ENCODE measurements at regions not wholly inside any gene's neighbourhood (a gene's known extent, or its start where the extent isn't known, plus 50 kb on each side); places are given as distances from the start of the nearest gene placed in this dataset.

DNA sequence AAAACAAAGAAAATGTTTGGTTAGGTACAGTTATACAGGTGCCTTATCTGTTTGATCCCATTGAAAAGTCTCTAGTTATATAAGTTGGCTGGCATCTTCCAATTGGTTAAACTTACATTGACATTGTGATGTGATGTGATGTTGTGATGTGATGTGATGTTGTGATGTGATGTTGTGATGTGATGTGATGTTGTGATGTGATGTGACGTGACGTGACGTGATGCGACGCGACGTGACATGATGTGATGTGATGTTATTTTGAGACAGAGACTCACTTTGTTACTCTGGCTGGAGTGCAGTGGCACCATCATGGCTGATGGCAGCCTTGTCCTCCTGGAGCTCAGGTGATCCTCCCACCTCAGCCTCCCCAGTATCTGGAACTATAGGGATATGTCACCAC, 507.6 kb downstream of the HAO1 start:
- no peak for DNase-seq (ENCODE audit: low spot score)
- 98% methylated on average over 7 of the region's 7 CpGs for WGBS
- H3K4me3 ChIP-seq (ENCODE audit: low read depth in 1 of 3, low read length in 3 of 3): no peak overlapping the region
- H3K9me3 ChIP-seq (ENCODE audit: control insufficient read depth in 4 of 4, low read length in 3 of 4): no peaks in the 10 kb centered on the region
- H3K4me1 ChIP-seq (ENCODE audit: control insufficient read depth in 4 of 4, insufficient read depth in 4 of 4, low read length in 3 of 4): no peaks in the 10 kb centered on the region
- H3K27me3 ChIP-seq (ENCODE audit: control insufficient read depth in 4 of 4, insufficient read depth in 4 of 4, low read length in 3 of 4): no peaks in the 10 kb centered on the region
- H3K9ac ChIP-seq (ENCODE audit: low read depth in 1 of 2, low read length in 2 of 2): no peak overlapping the region
- H3K27ac ChIP-seq (ENCODE audit: low read depth in 1 of 2, low read length in 2 of 2): no peak overlapping the region
- H3K36me3 ChIP-seq (ENCODE audit: control insufficient read depth in 4 of 4, insufficient read depth in 3 of 4, low read depth in 1 of 4, low read length in 3 of 4): no peaks in the 10 kb centered on the region
- no peak for TF ChIP-seq RXRA (IDR thresholded peaks at IDR 0.05)
- TF ChIP-seq YY1 (IDR thresholded peaks at IDR 0.05): no peak
- TF ChIP-seq GABPA (IDR thresholded peaks at IDR 0.05 in 1 of 2, conservative IDR thresholded peaks at IDR 0.05 in 1 of 2): no peak
- no peak for TF ChIP-seq FOXA2 (IDR thresholded peaks at IDR 0.05)
- TF ChIP-seq FOXA1 (IDR thresholded peaks at IDR 0.05): no peak
- no peak for TF ChIP-seq EGR1 (IDR thresholded peaks at IDR 0.05; ENCODE audit: low read depth in 2 of 2)
- no peak for TF ChIP-seq NR2F2 (IDR thresholded peaks at IDR 0.05)
- no peak for TF ChIP-seq HNF4A (conservative IDR thresholded peaks at IDR 0.05)
- no peak for TF ChIP-seq HNF4G (IDR thresholded peaks at IDR 0.05)
- no peak for TF ChIP-seq JUND (IDR thresholded peaks at IDR 0.05)
- no peak for TF ChIP-seq TAF1 (conservative IDR thresholded peaks at IDR 0.05)
- TF ChIP-seq, protein P1, sequence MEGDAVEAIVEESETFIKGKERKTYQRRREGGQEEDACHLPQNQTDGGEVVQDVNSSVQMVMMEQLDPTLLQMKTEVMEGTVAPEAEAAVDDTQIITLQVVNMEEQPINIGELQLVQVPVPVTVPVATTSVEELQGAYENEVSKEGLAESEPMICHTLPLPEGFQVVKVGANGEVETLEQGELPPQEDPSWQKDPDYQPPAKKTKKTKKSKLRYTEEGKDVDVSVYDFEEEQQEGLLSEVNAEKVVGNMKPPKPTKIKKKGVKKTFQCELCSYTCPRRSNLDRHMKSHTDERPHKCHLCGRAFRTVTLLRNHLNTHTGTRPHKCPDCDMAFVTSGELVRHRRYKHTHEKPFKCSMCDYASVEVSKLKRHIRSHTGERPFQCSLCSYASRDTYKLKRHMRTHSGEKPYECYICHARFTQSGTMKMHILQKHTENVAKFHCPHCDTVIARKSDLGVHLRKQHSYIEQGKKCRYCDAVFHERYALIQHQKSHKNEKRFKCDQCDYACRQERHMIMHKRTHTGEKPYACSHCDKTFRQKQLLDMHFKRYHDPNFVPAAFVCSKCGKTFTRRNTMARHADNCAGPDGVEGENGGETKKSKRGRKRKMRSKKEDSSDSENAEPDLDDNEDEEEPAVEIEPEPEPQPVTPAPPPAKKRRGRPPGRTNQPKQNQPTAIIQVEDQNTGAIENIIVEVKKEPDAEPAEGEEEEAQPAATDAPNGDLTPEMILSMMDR (IDR thresholded peaks at IDR 0.05; ENCODE audit: low read depth, low read length, missing input control): no peak
- no peak for TF ChIP-seq SP1 (IDR thresholded peaks at IDR 0.05)
- TF ChIP-seq, protein P2, sequence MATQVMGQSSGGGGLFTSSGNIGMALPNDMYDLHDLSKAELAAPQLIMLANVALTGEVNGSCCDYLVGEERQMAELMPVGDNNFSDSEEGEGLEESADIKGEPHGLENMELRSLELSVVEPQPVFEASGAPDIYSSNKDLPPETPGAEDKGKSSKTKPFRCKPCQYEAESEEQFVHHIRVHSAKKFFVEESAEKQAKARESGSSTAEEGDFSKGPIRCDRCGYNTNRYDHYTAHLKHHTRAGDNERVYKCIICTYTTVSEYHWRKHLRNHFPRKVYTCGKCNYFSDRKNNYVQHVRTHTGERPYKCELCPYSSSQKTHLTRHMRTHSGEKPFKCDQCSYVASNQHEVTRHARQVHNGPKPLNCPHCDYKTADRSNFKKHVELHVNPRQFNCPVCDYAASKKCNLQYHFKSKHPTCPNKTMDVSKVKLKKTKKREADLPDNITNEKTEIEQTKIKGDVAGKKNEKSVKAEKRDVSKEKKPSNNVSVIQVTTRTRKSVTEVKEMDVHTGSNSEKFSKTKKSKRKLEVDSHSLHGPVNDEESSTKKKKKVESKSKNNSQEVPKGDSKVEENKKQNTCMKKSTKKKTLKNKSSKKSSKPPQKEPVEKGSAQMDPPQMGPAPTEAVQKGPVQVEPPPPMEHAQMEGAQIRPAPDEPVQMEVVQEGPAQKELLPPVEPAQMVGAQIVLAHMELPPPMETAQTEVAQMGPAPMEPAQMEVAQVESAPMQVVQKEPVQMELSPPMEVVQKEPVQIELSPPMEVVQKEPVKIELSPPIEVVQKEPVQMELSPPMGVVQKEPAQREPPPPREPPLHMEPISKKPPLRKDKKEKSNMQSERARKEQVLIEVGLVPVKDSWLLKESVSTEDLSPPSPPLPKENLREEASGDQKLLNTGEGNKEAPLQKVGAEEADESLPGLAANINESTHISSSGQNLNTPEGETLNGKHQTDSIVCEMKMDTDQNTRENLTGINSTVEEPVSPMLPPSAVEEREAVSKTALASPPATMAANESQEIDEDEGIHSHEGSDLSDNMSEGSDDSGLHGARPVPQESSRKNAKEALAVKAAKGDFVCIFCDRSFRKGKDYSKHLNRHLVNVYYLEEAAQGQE (IDR thresholded peaks at IDR 0.05): no peak
- TF ChIP-seq, protein P3, sequence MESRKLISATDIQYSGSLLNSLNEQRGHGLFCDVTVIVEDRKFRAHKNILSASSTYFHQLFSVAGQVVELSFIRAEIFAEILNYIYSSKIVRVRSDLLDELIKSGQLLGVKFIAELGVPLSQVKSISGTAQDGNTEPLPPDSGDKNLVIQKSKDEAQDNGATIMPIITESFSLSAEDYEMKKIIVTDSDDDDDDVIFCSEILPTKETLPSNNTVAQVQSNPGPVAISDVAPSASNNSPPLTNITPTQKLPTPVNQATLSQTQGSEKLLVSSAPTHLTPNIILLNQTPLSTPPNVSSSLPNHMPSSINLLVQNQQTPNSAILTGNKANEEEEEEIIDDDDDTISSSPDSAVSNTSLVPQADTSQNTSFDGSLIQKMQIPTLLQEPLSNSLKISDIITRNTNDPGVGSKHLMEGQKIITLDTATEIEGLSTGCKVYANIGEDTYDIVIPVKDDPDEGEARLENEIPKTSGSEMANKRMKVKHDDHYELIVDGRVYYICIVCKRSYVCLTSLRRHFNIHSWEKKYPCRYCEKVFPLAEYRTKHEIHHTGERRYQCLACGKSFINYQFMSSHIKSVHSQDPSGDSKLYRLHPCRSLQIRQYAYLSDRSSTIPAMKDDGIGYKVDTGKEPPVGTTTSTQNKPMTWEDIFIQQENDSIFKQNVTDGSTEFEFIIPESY (IDR thresholded peaks at IDR 0.05): no peak
- TF ChIP-seq, protein P4, sequence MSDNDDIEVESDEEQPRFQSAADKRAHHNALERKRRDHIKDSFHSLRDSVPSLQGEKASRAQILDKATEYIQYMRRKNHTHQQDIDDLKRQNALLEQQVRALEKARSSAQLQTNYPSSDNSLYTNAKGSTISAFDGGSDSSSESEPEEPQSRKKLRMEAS (IDR thresholded peaks at IDR 0.05): no peak
- TF ChIP-seq, protein P5, sequence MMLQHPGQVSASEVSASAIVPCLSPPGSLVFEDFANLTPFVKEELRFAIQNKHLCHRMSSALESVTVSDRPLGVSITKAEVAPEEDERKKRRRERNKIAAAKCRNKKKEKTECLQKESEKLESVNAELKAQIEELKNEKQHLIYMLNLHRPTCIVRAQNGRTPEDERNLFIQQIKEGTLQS (IDR thresholded peaks at IDR 0.05): no peak
- TF ChIP-seq RAD21 (IDR thresholded peaks at IDR 0.05): no peak

Measured in liver (tissue), 8 donors.